IPS-18c (cell line): ENCODE measurements at regions not wholly inside any gene's neighbourhood (a gene's known extent, or its start where the extent isn't known, plus 50 kb on each side); places are given as distances from the start of the nearest gene placed in this dataset.

Experiments used
- H3K4me3 ChIP-seq: 2 replicates; pipeline ENCODE4 v1.7.0; 2013; ENCODE audit warnings: low read depth, mild to moderate bottlenecking, low read length, moderate library complexity; ENCODE audit not compliant: insufficient read depth
- H3K9me3 ChIP-seq: one replicate; pipeline ENCODE4 v1.6.1; 2013; ENCODE audit warnings: mild to moderate bottlenecking, low read length, moderate library complexity; ENCODE audit not compliant: control insufficient read depth, insufficient read depth

DNA sequence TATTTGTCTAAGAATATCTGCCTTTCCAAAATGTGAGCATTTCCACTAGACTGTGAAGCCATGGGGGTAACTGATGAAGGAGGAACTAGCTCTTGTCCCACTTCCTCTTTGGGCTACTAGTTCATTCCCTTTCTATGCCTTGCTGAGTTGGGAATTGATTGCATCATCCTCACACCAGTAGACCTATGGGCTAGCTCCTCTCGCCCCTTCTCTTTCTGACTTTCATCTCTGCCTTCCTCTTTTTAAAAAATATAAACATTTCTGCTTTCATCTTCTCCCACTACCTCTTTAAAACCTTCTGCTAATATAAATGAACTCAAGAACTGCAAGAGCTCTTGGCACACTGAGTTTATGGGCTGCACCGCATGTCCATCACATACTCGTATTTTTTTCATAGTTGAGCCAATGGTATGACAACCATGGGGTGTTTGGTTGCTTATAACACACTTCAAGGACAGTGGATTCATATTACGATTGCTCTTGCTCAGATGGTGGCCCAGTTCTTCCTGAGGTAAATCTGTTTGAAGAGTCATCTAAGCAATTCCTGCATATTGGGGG lies 182.0 kb downstream of the REEP3 start:
- no peak overlapping the region for H3K4me3 ChIP-seq

GRCh38 chr10:63703740-63704345 lies 182.6 kb downstream of the REEP3 start:
- H3K9me3 ChIP-seq = no peaks in the 10 kb centered on the region
- H3K4me3 ChIP-seq = no peak overlapping the region

More for the DNA sequence above, 182.0 kb downstream of the REEP3 start:
- H3K9me3 ChIP-seq = no peaks in the 10 kb centered on the region

DNA sequence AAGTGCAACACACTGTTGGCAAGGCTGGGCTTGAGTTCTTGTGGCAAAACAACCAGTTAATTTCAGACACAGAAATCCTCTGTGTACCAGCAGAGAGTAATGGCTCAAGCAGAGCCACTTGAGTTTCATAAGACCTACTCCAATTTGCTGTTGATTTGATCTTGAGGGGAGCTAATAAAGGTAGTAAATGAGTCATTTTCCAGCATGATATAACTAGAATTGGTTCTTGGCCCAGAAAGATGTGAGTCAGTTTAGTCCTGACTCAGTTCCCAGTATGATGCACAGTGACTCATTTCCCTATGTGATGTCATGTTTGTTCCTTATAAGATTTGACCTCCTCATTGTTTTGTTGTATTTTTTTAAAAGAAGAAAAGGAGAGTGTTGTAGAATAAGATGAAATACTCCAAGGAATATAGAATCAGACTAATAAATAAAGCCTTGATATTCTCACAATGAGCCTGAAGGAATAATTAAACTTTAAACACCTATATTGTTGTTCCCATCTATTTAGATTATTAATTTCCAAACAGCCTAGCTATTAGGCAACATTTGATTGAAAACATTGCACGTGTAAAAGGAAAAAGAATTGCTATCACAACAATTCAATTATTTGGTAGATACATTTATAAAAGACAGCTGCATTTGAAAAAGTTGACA lies 186.2 kb downstream of the REEP3 start:
- Histone ChIP-seq H3K9me3 (no peaks in the 10 kb centered on the region), H3K4me3 (no peak overlapping the region)

GRCh38 chr10:63708421-63708820 lies 187.2 kb downstream of the REEP3 start:
- no peaks in the 10 kb centered on the region for H3K9me3 ChIP-seq
- H3K4me3 ChIP-seq = no peak overlapping the region

GRCh38 chr10:63710703-63711102 lies 189.5 kb downstream of the REEP3 start:
- no peak overlapping the region for H3K4me3 ChIP-seq
- no peaks in the 10 kb centered on the region for H3K9me3 ChIP-seq

DNA sequence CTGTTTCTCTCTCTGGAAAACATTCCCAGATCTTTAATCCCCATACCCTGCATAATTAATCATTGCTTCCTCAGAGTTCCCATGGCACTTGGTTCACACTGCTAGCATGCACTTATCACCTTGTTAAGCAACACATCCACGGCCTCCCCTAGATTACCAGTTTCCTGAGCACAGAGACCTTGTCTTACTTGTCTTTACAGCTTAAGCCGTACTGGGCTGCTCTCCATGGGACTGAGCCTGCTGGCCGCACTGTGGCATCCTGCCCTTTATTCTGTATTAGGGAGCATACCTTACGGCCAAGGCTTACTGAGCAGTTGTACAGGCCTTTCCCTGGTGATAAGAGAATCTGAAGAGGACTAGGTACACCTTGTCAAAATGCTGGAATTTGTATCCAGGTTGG lies 190.2 kb downstream of the REEP3 start:
- no peak overlapping the region for H3K4me3 ChIP-seq
- no peaks in the 10 kb centered on the region for H3K9me3 ChIP-seq

GRCh38 chr10:63711867-63712716 lies 190.9 kb downstream of the REEP3 start:
- H3K4me3 ChIP-seq = no peak overlapping the region
- no peaks in the 10 kb centered on the region for H3K9me3 ChIP-seq

DNA sequence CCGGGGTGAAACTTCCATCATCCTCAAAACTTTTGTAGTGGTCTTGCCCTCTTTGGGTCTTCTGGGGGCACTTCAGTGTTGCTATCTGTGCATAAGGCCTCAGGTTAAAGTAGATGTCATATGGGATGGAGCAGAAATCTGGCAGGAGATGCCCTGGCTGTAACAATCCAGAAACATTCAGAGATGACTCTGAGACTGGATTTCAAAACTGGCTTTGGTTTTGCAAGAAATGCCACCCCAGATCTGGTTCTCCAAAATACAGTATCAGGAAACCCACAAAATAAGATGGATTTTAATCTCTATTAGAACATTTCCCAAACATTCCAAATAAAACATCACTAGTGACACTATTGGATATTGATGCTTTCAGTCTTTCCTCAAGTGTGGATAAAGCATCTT lies 191.5 kb downstream of the REEP3 start:
- Histone ChIP-seq H3K9me3 (no peaks in the 10 kb centered on the region), H3K4me3 (no peak overlapping the region)

- Histone ChIP-seq H3K4me3 (no peak overlapping the region), H3K9me3 (no peaks in the 10 kb centered on the region)
These were observed 192.3 kb downstream of the REEP3 start for GRCh38 chr10:63713191-63714144.

DNA sequence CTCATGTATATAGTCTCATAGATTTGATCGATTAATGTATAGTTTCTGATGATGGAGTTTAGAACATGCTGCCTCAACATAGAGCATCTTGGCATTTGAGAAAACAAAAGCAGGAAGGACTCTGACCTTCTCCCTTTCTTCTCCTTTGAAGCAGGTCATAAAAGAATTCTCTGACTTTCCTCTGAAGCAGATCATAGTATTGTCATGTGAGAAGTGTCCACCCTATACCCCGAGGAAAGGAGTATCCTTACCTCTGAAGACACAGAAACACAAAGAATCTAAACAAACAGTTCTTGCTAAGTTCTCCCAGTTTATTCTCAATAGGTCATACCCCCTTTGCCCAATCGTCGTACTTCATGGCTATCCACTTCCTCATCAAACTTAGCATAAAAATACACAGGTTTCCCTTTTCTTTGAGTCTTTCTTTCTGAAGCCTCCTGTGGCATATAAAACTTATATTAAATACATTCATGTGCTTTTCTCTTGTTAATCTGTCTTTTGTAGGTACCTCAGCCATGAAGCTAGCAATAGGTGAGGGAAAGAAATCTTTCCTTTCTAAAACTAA lies 194.9 kb downstream of the REEP3 start:
- Histone ChIP-seq H3K9me3 (no peaks in the 10 kb centered on the region), H3K4me3 (no peak overlapping the region)

- Histone ChIP-seq H3K4me3 (no peak overlapping the region), H3K9me3 (no peaks in the 10 kb centered on the region)
These were observed 196.0 kb downstream of the REEP3 start for GRCh38 chr10:63717027-63717715.

GRCh38 chr10:63718006-63718405 lies 196.8 kb downstream of the REEP3 start:
- no peaks in the 10 kb centered on the region for H3K9me3 ChIP-seq

DNA sequence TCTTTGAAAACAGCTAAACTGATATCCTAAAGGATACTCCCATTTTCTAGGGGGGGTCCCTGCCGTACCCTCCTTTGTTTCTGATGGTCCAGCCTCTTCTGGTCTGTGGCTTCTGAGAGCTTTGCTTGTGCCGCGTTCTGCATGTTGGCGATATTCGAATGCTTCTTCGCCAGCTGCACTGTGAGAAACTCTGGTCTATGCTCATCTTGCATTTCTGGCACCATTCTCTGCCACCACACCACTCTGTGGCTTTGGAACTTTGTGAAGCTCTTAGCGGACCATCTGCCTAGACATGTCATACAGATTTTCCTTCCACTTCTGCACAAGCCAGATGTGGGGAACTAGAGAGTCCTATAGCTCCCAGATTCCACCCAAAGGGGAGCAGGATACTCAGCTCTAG lies 197.2 kb downstream of the REEP3 start:
- no peak overlapping the region for H3K4me3 ChIP-seq
- H3K9me3 ChIP-seq = no peaks in the 10 kb centered on the region

More at GRCh38 chr10:63718006-63718405, 196.8 kb downstream of the REEP3 start:
- H3K4me3 ChIP-seq = no peak overlapping the region

- Histone ChIP-seq H3K4me3 (no peak overlapping the region), H3K9me3 (no peaks in the 10 kb centered on the region)
These were observed 198.1 kb downstream of the REEP3 start for GRCh38 chr10:63719226-63719856.

DNA sequence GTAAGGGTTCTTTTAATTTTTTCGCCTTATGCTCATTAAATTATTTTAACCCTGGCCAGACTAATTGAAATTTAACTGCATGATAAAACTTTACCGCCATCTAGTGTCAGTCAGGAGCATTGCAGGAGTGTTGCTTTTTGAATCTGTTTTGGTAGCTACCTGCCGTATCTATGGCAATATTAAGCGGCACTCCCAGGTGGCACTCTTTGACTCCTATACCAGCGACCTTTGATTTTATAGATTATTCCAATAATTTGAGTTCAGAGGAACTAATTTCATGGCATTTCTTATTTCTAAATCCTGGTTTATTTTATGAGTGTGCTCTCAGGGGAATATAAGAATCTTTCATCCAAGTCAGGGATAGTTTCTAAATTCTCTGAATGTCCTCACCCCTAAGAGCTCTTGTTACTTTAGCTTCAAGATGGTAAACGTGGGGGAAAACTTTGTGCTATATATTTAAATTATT lies 198.9 kb downstream of the REEP3 start:
- Histone ChIP-seq H3K9me3 (no peaks in the 10 kb centered on the region), H3K4me3 (no peak overlapping the region)

- H3K9me3 ChIP-seq = no peaks in the 10 kb centered on the region
- no peak overlapping the region for H3K4me3 ChIP-seq
These were observed 199.5 kb downstream of the REEP3 start for GRCh38 chr10:63720676-63721075.
